ENCODE measurements at regions not wholly inside any gene's neighbourhood (a gene's known extent, or its start where the extent isn't known, plus 50 kb on each side); places are given as distances from the start of the nearest gene placed in this dataset.

DNA sequence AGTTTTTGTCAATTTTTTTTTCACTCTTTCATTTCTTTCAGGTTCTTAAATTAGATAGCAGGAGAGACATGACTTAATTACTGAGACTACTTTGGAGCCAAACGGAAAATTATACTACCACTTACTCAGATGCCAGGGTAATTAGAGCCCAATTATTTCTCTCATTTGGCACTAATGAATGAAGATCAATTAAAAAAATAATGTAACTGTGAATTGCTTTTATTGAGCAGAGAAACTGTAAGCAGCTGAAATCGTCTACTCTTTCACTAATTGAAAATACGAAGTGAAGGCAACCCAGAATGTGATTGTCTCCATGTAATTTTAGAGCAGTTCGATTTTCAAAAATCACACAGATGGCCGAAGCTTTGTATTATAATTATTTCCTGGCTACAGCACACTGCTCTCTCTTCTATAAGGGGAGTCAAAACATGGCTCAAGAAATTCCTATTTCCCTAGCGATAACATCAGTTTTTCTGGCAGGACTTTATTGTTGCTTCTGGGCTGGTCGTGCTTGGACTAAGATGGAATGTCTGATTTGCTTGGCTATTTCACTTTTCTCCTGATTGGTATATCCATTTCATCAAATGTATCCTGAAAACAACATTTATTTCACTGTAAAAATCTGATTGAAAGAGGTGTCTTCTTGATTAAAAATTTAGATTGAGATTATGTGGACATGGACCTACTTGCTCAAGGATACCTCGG is 55.8 kb upstream of the PDZRN3 start:
- ChIA-PET CTCF (interaction anchor here (1.3 to 1.6 kb wide), 2 partner anchors 12 to 57 kb away, joined by 3 to 6 read pairs; no protein-coding TSS in a partner anchor), POLR2A (no interaction called here)
- Histone ChIP-seq H3K36me3 (replicated peaks in 1 of 2; ENCODE audit: control insufficient read depth in 1 of 2, insufficient read depth in 2 of 2, low read length in 1 of 2) (no peaks in the 10 kb centered on the region), H3K4me1 (ENCODE audit: control insufficient read depth in 1 of 2, insufficient read depth in 2 of 2, low read depth in 1 of 2, low read length in 1 of 2) (peaks cover 0 to 7% of the 10 kb centered on the region in 2 experiments; a peak in 2 of 4 replicates), H3K4me2 (peak overlapping the region; percentile 53; the same call in 1 of the 2 replicates), H2AFZ (ENCODE audit: low read depth) (no peak overlapping the region), H4K20me1 (ENCODE audit: insufficient read depth) (no peaks in the 10 kb centered on the region), H3K9ac (no peak overlapping the region), H3K79me2 (ENCODE audit: insufficient read depth) (no peaks in the 10 kb centered on the region), H3K27ac (ENCODE audit: low read depth in 2 of 2, low read length in 1 of 2) (peak overlapping the region; percentile 41 to 60; a peak in 3 of 4 replicates), H3K27me3 (ENCODE audit: insufficient read depth) (no peaks in the 10 kb centered on the region), H3K4me3 (ENCODE audit: low read depth in 2 of 2, low read length in 1 of 2) (no peak overlapping the region), H3K9me2 (no peaks in the 10 kb centered on the region), H3K9me3 (no peaks in the 10 kb centered on the region), H3F3A (replicated peaks; ENCODE audit: insufficient read depth) (peaks cover 14% of the 10 kb centered on the region)
- 32% methylated on average over 8 of the region's 8 CpGs for WGBS (ENCODE audit: low lambda C conversion rate)
- no peak for DNase-seq
- TF ChIP-seq TAF1 (IDR thresholded peaks at IDR 0.05; ENCODE audit: borderline replicate concordance, low read depth, low read length): no peak
- peak; percentile 25 to 61; a peak in 3 of 4 replicates for TF ChIP-seq EP300 (IDR thresholded peaks at IDR 0.05; ENCODE audit: borderline replicate concordance in 1 of 2, low read depth in 1 of 2, low read length in 1 of 2)
- no peak for TF ChIP-seq MEF2A (IDR thresholded peaks at IDR 0.05; ENCODE audit: borderline replicate concordance, low read depth)
- peak; percentile 56; the same call in 1 of the 2 replicates for TF ChIP-seq NFIC (IDR thresholded peaks at IDR 0.05; ENCODE audit: borderline replicate concordance)
- peak; percentile 26; the same call in 1 of the 2 replicates for TF ChIP-seq JUND (IDR thresholded peaks at IDR 0.05)
- 0 out of 2 replicates have a peak, but pooled peaks have one; percentile 14 for TF ChIP-seq TEAD4 (IDR thresholded peaks at IDR 0.05; ENCODE audit: borderline replicate concordance, insufficient read depth)
- peak; percentile 66; the same call in 1 of the 2 replicates for TF ChIP-seq RCOR1 (IDR thresholded peaks at IDR 0.05; ENCODE audit: low read length)
- TF ChIP-seq, protein P1, sequence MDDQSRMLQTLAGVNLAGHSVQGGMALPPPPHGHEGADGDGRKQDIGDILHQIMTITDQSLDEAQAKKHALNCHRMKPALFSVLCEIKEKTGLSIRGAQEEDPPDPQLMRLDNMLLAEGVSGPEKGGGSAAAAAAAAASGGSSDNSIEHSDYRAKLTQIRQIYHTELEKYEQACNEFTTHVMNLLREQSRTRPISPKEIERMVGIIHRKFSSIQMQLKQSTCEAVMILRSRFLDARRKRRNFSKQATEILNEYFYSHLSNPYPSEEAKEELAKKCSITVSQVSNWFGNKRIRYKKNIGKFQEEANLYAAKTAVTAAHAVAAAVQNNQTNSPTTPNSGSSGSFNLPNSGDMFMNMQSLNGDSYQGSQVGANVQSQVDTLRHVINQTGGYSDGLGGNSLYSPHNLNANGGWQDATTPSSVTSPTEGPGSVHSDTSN (IDR thresholded peaks at IDR 0.05): peak; percentile 28; the same call in 1 of the 2 replicates
- TF ChIP-seq GATA2 (CRISPR knock-in tag; IDR thresholded peaks at IDR 0.05): peak; percentile 79
- no peak for TF ChIP-seq FOXM1 (IDR thresholded peaks at IDR 0.05; ENCODE audit: low read depth)
- TF ChIP-seq TCF12 (IDR thresholded peaks at IDR 0.05): peak; percentile 62

DNA sequence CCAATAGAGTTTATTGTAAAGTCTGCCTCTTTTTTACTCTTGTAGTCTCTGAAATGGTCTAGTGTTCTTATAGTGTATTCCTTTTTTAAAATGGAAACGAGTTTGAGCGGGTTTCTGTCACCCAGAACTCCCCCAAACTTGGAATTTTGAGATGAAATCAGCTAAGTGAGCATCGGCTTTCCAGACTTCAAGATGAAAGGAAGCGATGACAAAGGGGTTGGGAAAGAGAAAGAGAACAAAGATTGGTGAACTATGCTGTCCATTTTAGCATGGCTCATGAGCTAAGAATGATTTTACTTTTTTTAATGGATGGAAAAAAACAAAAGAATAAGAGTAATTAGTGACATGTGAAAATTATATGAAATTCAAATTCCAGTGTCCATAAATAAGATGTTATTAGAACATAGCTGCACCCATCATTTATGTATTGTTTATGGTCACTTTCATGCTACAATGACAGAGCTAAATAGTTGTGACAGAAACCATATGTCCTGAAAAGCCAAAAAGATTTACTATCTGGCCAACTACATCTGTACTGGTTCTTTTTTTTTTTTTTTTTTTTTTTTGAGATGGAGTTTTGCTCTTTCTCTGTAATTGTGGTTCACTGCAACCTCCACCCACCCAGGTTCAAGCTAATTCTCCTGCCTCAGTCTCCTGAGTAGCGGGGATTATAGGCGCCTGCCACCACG is 52.7 kb upstream of the PDZRN3 start:
- DNase-seq: no peak
- H3K36me3 ChIP-seq (replicated peaks in 1 of 2; ENCODE audit: control insufficient read depth in 1 of 2, insufficient read depth in 2 of 2, low read length in 1 of 2): no peaks in the 10 kb centered on the region
- TF ChIP-seq, protein P2, sequence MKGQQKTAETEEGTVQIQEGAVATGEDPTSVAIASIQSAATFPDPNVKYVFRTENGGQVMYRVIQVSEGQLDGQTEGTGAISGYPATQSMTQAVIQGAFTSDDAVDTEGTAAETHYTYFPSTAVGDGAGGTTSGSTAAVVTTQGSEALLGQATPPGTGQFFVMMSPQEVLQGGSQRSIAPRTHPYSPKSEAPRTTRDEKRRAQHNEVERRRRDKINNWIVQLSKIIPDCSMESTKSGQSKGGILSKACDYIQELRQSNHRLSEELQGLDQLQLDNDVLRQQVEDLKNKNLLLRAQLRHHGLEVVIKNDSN (IDR thresholded peaks at IDR 0.05; ENCODE audit: borderline replicate concordance, low read depth): no peak
- TF ChIP-seq RXRA (IDR thresholded peaks at IDR 0.05; ENCODE audit: borderline replicate concordance, low read depth): no peak
- TF ChIP-seq RCOR1 (IDR thresholded peaks at IDR 0.05; ENCODE audit: low read length): no peak
- TF ChIP-seq RFX5 (IDR thresholded peaks at IDR 0.05; ENCODE audit: low read length): no peak
- no peak for TF ChIP-seq JUND (IDR thresholded peaks at IDR 0.05)
- TF ChIP-seq TAF1 (IDR thresholded peaks at IDR 0.05; ENCODE audit: borderline replicate concordance, low read depth, low read length): no peak
- no peak for TF ChIP-seq RAD21 (IDR thresholded peaks at IDR 0.05; ENCODE audit: low read length)
- TF ChIP-seq TCF12 (IDR thresholded peaks at IDR 0.05): no peak
- TF ChIP-seq, protein P3, sequence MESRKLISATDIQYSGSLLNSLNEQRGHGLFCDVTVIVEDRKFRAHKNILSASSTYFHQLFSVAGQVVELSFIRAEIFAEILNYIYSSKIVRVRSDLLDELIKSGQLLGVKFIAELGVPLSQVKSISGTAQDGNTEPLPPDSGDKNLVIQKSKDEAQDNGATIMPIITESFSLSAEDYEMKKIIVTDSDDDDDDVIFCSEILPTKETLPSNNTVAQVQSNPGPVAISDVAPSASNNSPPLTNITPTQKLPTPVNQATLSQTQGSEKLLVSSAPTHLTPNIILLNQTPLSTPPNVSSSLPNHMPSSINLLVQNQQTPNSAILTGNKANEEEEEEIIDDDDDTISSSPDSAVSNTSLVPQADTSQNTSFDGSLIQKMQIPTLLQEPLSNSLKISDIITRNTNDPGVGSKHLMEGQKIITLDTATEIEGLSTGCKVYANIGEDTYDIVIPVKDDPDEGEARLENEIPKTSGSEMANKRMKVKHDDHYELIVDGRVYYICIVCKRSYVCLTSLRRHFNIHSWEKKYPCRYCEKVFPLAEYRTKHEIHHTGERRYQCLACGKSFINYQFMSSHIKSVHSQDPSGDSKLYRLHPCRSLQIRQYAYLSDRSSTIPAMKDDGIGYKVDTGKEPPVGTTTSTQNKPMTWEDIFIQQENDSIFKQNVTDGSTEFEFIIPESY (IDR thresholded peaks at IDR 0.05; ENCODE audit: borderline replicate concordance, low read depth): no peak
- TF ChIP-seq, protein P4, sequence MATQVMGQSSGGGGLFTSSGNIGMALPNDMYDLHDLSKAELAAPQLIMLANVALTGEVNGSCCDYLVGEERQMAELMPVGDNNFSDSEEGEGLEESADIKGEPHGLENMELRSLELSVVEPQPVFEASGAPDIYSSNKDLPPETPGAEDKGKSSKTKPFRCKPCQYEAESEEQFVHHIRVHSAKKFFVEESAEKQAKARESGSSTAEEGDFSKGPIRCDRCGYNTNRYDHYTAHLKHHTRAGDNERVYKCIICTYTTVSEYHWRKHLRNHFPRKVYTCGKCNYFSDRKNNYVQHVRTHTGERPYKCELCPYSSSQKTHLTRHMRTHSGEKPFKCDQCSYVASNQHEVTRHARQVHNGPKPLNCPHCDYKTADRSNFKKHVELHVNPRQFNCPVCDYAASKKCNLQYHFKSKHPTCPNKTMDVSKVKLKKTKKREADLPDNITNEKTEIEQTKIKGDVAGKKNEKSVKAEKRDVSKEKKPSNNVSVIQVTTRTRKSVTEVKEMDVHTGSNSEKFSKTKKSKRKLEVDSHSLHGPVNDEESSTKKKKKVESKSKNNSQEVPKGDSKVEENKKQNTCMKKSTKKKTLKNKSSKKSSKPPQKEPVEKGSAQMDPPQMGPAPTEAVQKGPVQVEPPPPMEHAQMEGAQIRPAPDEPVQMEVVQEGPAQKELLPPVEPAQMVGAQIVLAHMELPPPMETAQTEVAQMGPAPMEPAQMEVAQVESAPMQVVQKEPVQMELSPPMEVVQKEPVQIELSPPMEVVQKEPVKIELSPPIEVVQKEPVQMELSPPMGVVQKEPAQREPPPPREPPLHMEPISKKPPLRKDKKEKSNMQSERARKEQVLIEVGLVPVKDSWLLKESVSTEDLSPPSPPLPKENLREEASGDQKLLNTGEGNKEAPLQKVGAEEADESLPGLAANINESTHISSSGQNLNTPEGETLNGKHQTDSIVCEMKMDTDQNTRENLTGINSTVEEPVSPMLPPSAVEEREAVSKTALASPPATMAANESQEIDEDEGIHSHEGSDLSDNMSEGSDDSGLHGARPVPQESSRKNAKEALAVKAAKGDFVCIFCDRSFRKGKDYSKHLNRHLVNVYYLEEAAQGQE (IDR thresholded peaks at IDR 0.05; ENCODE audit: low read depth, low read length): no peak
- no peaks in the 10 kb centered on the region for H3K9me2 ChIP-seq
- no peaks in the 10 kb centered on the region for H3K9me3 ChIP-seq
- H3K27me3 ChIP-seq (ENCODE audit: insufficient read depth): no peaks in the 10 kb centered on the region
- ChIA-PET CTCF (interaction anchor here (1.0 to 1.5 kb wide), 3 partner anchors 9 to 15 kb away, joined by 3 read pairs; no protein-coding TSS in a partner anchor), POLR2A (no interaction called here)
- no peak overlapping the region for H3K27ac ChIP-seq (ENCODE audit: low read depth in 2 of 2, low read length in 1 of 2)
- no peak overlapping the region for H3K9ac ChIP-seq
- peaks cover 0 to 7% of the 10 kb centered on the region in 2 experiments; a peak in 2 of 4 replicates for H3K4me1 ChIP-seq (ENCODE audit: control insufficient read depth in 1 of 2, insufficient read depth in 2 of 2, low read depth in 1 of 2, low read length in 1 of 2)
- no peak overlapping the region for H3K4me3 ChIP-seq (ENCODE audit: low read depth in 2 of 2, low read length in 1 of 2)
- no peak overlapping the region for H2AFZ ChIP-seq (ENCODE audit: low read depth)
- no peak overlapping the region for H3K4me2 ChIP-seq
- H3K79me2 ChIP-seq (ENCODE audit: insufficient read depth): no peaks in the 10 kb centered on the region
- H3F3A ChIP-seq (replicated peaks; ENCODE audit: insufficient read depth): peaks cover 14% of the 10 kb centered on the region
- 82% methylated on average over 7 of the region's 7 CpGs for WGBS (ENCODE audit: low lambda C conversion rate)
- no peaks in the 10 kb centered on the region for H4K20me1 ChIP-seq (ENCODE audit: insufficient read depth)
